ENCODE measurements at regions not wholly inside any gene's neighbourhood (a gene's known extent, or its start where the extent isn't known, plus 50 kb on each side); places are given as distances from the start of the nearest gene placed in this dataset.

GRCh38 chr6:94272327-94272726, 853.0 kb upstream of the EPHA7 start:
- H3K9ac ChIP-seq (replicated peaks; ENCODE audit: extremely low read depth, insufficient read depth, low read length) = no peak overlapping the region
- no peaks in the 10 kb centered on the region for H3K27me3 ChIP-seq (ENCODE audit: control insufficient read depth in 2 of 2, insufficient read depth in 2 of 2, low read length in 2 of 2)
- no peaks in the 10 kb centered on the region for H3K36me3 ChIP-seq (ENCODE audit: control insufficient read depth in 2 of 2, extremely low read depth in 1 of 2, insufficient read depth in 2 of 2, low read length in 2 of 2)
- intact Hi-C loops (cut with micrococcal nuclease) = no loop called here
- H3K9me3 ChIP-seq (replicated peaks; ENCODE audit: control insufficient read depth, insufficient read depth, low read length) = no peaks in the 10 kb centered on the region
- no peak overlapping the region for H3K27ac ChIP-seq (ENCODE audit: insufficient read depth, low read depth, low read length)
- no peaks in the 10 kb centered on the region for H3K79me2 ChIP-seq (ENCODE audit: control insufficient read depth, insufficient read depth, low read length)
- no peaks in the 10 kb centered on the region for H3K9me1 ChIP-seq (replicated peaks; ENCODE audit: control insufficient read depth, extremely low read depth, insufficient read depth, low read length)
- no TSS peak for BruUV-seq (replicated peaks)
- no peak for FAIRE-seq
- no peak for DNase-seq (ENCODE audit: low read depth, low spot score)
- no peak overlapping the region for H3K4me2 ChIP-seq (ENCODE audit: insufficient read depth, low read length)
- H3K4me1 ChIP-seq (ENCODE audit: control insufficient read depth, extremely low read depth, insufficient read depth, low read length) = no peaks in the 10 kb centered on the region
- no peak overlapping the region for H2AFZ ChIP-seq (ENCODE audit: low read depth, low read length)
- TF ChIP-seq MAX (IDR thresholded peaks at IDR 0.05; ENCODE audit: insufficient read depth, insufficient read length) (no peak), GATA2 (IDR thresholded peaks at IDR 0.05; ENCODE audit: insufficient read depth, insufficient read length, low read depth, low read length) (no peak), CTCF (IDR thresholded peaks at IDR 0.05; ENCODE audit: extremely low read depth in 1 of 2, insufficient read depth in 1 of 2, low read depth in 1 of 2, low read length in 2 of 2) (no peak), EZH2 (IDR thresholded peaks at IDR 0.05; ENCODE audit: borderline replicate concordance, low read depth, low read length, severe bottlenecking) (no peak), MYC (IDR thresholded peaks at IDR 0.05; ENCODE audit: low read depth, low read length) (no peak), JUN (IDR thresholded peaks at IDR 0.05; ENCODE audit: borderline replicate concordance, insufficient read depth, insufficient read length, low read depth) (no peak)
- ChIA-PET POLR2A (no interaction called here), CTCF (no interaction called here)
- dilution Hi-C loops (cut with MboI; ENCODE audit: extremely low pct_ligation_motif_present, low sequenced_read_pairs) = no loop called here
- no peak overlapping the region for H3K4me3 ChIP-seq (replicated peaks in 1 of 3; ENCODE audit: insufficient read depth in 1 of 3, low read depth in 1 of 3, low read length in 3 of 3)
- no peaks in the 10 kb centered on the region for H4K20me1 ChIP-seq (replicated peaks; ENCODE audit: control insufficient read depth, extremely low read depth, insufficient read depth, low read length)
